HG02610 (cell line): ENCODE measurements at regions not wholly inside any gene's neighbourhood (a gene's known extent, or its start where the extent isn't known, plus 50 kb on each side); places are given as distances from the start of the nearest gene placed in this dataset.
"Not testable (repeated sequence)": the region's sequence is repeated elsewhere in the genome, so short reads cannot be mapped to it uniquely, and the experiment has no call there.

Experiments
- ATAC-seq: cut with Tn5 transposase; IDR thresholded peaks from one replicate; pipeline ENCODE4 v1.9.1; 2021; ENCODE audit warnings: mild to moderate bottlenecking, moderate library complexity; ENCODE audit not compliant: unreplicated experiment

GRCh38 chr2:91603996-91604395, 2912.5 kb downstream of the RPIA start:
- not testable (repeated sequence) for ATAC-seq

GRCh38 chr2:91604629-91605028, 2913.2 kb downstream of the RPIA start:
- not testable (repeated sequence) for ATAC-seq

GRCh38 chr2:91623739-91624138, 2932.3 kb downstream of the RPIA start:
- not testable (repeated sequence) for ATAC-seq

GRCh38 chr2:91628471-91628870, 2937.0 kb downstream of the RPIA start:
- ATAC-seq = not testable (repeated sequence)

- ATAC-seq = not testable (repeated sequence)
Measured at GRCh38 chr2:91657193-91657592, 2965.7 kb downstream of the RPIA start.

GRCh38 chr2:91658336-91658735, 2966.9 kb downstream of the RPIA start:
- not testable (repeated sequence) for ATAC-seq

- not testable (repeated sequence) for ATAC-seq
Measured at GRCh38 chr2:91659189-91659916, 2967.9 kb downstream of the RPIA start.

GRCh38 chr2:91659917-91660275, 2968.4 kb downstream of the RPIA start:
- ATAC-seq = peak; percentile 89

- not testable (repeated sequence) for ATAC-seq
Measured at GRCh38 chr2:91667341-91667740, 2975.9 kb downstream of the RPIA start.

- not testable (repeated sequence) for ATAC-seq
Measured at GRCh38 chr2:91685541-91685940, 2994.1 kb downstream of the RPIA start.

GRCh38 chr2:91686046-91686445, 2994.6 kb downstream of the RPIA start:
- not testable (repeated sequence) for ATAC-seq
